NCI-H748 (cell line): ENCODE measurements at regions not wholly inside any gene's neighbourhood (a gene's known extent, or its start where the extent isn't known, plus 50 kb on each side); places are given as distances from the start of the nearest gene placed in this dataset.

ENCODE experiments used
- DNase-seq: peaks from one replicate; lab custom pipeline; 2025; ENCODE audit not compliant: unreplicated experiment; lab: John Stamatoyannopoulos, UW

DNA sequence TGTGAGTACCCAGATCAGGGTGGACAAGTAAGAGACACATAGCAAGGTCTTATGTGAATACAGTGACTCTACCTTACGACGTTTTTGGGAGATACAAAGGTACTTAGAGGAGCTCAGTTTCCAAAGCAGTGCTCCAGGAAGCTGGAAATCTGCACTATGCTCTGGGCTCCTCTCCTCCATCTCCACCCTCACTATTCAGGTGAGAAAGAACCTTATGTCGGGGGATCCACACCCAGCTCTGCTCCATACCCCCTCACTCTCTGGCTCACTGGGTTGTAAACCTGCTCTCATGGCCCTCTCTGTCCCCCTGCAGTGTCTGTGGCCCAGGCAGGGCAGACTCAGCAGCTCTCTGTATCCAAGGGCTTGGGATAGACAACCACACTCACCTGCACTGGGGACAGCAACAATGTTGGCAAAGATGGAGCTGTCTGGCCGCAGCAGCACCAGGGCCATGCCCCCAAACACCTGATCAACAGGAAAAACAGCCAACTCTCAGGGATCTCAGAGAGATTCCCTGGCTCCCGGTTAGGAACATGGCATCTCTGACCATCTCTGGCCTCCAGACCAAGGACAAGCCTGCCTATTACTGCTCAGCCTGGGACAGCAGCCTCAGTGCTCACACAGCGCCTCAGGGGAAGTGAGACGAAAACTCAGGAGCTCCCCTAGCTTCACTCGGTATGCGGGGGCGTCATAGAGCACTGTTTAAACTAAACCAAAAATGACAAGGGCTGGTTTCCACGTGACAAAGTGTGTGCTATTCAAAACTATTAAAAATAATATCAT lies 60.9 kb upstream of the TOP3B start:
- no peak for DNase-seq

DNA sequence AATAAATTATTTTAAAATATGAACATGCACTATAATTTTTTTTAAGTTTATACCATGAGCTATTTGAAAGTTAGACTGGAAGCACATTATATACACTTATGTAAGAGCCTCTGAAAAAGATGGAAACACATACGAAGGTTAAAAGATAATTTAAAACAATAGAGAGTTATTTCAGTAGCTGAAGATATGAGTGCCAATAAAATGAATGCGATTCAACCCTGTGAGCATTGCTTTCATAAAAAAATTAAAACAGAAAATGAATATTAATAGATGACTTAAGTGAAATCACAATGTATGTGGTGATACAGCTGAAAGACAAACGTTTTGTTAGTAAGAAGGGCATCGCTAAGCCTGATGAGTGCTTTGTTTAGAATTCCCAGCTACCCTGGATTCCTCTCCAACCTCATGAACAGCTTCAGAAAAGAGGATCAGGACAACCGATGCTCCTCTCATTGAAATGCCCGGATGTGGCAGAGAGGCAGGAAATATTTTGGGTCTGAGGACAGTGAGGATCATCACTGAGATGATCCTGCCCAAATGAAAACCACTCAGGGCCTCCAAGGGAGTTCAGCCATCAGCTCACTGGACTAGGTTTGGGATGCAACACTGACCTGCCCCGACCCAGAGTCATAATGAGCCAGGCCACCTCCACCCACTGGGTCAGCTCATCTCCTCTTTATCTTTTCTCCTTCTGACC lies 60.2 kb upstream of the TOP3B start:
- DNase-seq = no peak

DNA sequence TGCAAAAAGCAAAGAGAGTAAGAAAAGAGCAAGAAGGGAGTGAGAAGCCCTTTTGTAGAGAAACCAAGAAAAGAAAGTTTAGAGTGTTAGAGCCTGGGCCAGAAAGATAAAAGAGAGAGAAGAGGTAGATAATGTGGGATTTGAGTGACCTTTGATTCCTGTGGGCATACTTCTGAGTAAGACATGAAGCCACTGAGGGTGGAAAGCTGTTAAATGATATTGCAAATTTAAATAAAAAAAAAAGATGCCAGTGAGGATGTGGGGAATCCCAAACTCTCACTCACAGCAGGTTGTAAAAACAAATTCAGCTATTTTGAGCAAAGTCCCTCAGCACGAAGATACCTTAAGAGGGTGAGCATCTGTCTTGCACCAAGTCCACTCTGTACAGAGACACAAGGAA lies 59.4 kb upstream of the TOP3B start:
- DNase-seq = no peak

DNA sequence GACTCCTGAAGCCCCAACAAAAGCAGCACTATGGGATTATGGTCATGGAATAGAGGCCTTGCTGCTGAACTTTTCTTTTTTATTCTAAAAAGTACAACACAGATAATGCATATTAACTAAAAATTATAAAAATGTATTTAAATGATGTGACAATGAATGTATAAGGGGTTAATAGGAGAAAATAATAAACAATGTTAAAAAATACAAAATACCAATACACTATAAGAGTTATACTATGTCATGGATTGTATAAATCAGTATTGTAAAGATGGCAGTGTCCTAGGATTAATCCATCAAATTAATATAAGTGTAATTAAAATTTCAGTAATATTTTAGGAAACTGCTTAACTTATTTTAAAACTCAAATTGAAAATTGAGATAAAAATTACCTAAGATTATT lies 58.3 kb upstream of the TOP3B start:
- DNase-seq = no peak

GRCh38 chr22:22040472-22040871 lies 57.9 kb upstream of the TOP3B start:
- no peak for DNase-seq

GRCh38 chr22:22039286-22040074 lies 56.9 kb upstream of the TOP3B start:
- DNase-seq = no peak

GRCh38 chr22:22038178-22038880 lies 55.7 kb upstream of the TOP3B start:
- no peak for DNase-seq

GRCh38 chr22:22037740-22038139 lies 55.2 kb upstream of the TOP3B start:
- peak; percentile 19 for DNase-seq

GRCh38 chr22:22037229-22037628 lies 54.6 kb upstream of the TOP3B start:
- no peak for DNase-seq

- no peak for DNase-seq
Measured at GRCh38 chr22:22036588-22036987, 54.0 kb upstream of the TOP3B start.

GRCh38 chr22:22035771-22036314 lies 53.3 kb upstream of the TOP3B start:
- DNase-seq = no peak

- no peak for DNase-seq
Measured at GRCh38 chr22:22035203-22035602, 52.6 kb upstream of the TOP3B start.

DNA sequence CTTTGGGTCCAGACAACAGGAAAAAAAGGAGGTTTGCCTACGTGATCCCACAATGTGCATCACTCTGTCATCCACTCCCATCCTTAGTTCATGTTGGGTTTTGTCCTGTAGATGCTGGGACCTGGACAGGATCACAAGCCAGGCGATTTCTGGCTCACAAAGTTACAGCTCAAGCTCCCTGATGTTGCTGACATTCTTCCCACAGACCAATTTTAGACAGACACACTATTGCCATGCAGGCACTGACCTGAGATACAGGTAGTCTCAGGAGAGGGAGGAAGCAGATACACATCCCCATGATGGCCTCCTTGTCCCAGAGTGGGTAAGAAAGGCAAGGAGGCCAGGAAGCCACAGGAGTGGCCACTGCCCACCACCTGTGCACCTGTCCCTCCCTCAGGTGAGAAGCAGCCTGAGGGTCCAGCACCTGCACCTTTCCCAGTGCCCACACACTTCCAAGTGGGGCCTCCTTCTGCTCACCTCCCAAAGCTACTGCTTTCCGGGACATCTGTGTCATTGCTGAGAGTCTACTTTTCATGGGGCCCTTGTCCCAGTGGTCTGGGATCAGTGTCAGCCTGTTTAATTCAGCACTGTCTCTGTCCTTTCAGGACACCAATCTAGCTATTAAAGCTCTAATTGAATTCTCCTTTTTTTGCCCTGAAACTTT lies 52.0 kb upstream of the TOP3B start:
- DNase-seq = no peak

- no peak for DNase-seq
Measured at GRCh38 chr22:22033803-22034468, 51.3 kb upstream of the TOP3B start.

DNA sequence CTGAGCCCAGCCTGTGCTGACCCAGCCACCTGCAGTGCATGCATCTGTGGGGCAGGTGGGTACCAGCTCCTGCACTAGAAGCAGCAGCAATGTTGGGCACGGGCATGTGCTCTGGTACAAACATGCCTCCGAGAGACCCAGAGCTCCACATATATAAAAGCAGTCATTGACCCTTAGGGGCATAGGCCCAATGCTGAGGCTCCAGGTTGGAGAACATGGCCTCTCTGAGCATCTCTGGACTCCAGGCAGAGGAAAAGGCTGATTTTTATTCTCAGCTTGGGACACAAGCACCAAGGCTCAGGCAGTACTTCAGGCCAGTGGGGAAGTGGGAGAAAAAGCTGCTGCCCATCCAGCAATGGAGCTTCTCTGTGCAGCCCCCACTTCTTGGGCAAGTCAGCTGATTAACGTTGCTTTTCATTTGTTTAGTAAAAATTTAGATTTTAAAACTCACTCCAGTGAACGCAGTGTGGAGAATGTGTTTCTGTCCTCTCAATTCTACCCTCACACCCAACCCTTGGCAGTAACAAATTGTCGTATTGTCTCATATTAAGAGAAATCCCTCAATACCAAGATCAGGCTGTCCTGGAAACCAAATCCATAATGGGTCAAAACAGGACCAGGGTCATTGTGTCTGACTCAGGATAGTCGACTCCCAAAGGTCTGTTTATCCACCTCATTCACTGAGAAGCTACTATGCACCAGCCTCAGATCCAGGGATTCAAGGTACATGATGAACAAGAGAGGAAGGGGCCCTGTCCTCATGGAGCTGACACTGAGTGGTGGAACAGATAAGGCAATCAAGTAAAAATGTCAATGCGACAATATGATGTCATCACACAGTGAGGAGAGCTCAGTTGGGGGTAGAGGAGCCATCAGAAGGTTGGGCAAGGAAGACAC lies 50.6 kb upstream of the TOP3B start:
- DNase-seq = no peak

GRCh38 chr22:22032099-22032905 lies 49.7 kb upstream of the TOP3B start:
- no peak for DNase-seq
